Inflammatory macrophage (primary cell): ENCODE measurements at regions not wholly inside any gene's neighbourhood (a gene's known extent, or its start where the extent isn't known, plus 50 kb on each side); places are given as distances from the start of the nearest gene placed in this dataset.
"Not testable (repeated sequence)": the region's sequence is repeated elsewhere in the genome, so short reads cannot be mapped to it uniquely, and the experiment has no call there.

Experiments
- DNase-seq, 2 donors: peaks; one replicate each; pipeline ENCODE4 v3.0.0-alpha.2; 2020 to 2022

DNA sequence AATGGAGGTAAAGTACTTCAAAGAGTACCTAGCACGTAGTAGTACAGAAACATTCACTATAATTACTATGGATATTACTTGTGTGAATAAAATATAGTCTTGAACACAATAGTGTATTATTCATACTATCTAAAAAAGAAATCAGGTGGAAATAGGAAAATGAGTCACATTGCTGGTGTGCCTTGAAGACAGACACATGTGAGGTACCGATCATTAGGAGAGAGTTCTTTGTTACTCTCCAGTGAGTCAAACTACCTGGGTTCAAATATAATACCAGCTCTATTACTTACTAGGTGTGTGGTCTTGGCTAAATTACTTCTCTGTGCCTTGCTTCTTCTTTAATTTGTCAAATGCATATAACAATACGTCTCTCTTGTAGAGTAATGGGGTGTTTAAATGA, 50.8 kb upstream of the BEND6 start:
- DNase-seq, result no peak

- peak; percentile 36 to 41 for DNase-seq
Measured at GRCh38 chr6:56902641-56903464, 52.1 kb upstream of the BEND6 start.

DNA sequence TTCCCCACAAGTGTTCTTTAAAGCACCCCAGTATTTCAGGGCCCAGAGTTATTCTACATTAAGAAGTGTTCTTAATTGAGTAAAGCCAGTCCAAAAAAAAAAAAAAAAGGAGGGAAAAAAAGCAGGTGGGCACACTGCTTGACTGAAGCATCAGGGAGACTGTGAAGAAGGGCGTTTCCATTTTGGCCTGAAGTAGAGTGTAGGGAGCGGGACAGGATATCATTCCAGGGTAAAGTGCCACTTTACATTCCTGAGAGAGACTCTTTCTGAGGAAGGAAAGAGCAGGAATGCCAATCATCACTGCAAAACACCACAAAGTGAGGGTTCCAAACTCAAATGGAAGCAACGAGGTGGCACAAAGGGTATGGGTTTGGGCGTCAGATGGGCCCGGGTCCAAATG, 54.1 kb upstream of the BEND6 start:
- DNase-seq, result no peak

- DNase-seq, result no peak
Measured at GRCh38 chr6:56899753-56900152, 55.2 kb upstream of the BEND6 start.

- no peak for DNase-seq
Measured at GRCh38 chr6:56899311-56899710, 55.6 kb upstream of the BEND6 start.

GRCh38 chr6:56897789-56898529, 56.9 kb upstream of the BEND6 start:
- no peak for DNase-seq

GRCh38 chr6:56891754-56892153, 63.2 kb upstream of the BEND6 start:
- DNase-seq, result no peak

GRCh38 chr6:56890683-56891429, 64.1 kb upstream of the BEND6 start:
- DNase-seq, result peak; percentile 65 to 71

- no peak for DNase-seq
Measured at GRCh38 chr6:56890066-56890465, 64.8 kb upstream of the BEND6 start.

- DNase-seq, result no peak
Measured at GRCh38 chr6:56889492-56889891, 65.4 kb upstream of the BEND6 start.

DNA sequence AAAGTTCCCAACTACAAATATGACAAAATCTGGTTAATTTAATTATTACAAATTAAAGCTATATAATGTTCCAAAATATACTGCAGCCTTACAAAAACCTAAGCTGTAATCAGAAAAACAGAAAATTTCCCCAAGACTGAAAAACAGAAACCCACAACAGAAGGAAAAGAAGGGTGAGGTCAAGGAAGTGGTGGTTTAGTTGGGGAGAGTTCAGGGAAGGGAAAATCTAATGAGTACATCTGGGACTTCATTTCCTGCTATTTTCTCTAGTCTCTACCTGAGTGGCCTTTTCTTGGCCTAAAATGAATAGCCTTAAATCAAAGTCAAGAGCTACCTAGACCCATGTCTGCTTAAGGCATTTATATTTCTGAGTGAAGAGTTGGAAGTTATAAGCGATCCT, 66.2 kb upstream of the BEND6 start:
- DNase-seq, result no peak

- no peak for DNase-seq
Measured at GRCh38 chr6:56887086-56887485, 67.8 kb upstream of the BEND6 start.

DNA sequence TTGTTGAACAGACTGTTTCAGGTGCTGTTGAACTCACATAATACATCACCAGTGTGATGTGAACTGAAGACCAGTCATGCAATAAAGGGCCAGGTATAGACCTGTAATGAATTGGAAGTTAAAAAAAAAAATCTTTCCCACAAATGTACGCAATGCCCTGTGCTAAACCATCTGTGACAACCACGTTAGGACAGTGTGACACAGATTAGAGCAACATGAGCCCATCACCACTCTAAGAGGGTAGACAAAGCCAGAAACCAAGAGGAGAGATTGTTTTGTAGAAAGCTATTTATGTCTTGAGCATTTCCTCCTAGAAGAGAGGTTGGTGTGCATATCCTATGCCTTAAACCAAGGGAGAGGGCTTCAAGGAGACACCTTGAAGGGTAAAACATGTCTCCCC, 77.0 kb upstream of the BEND6 start:
- DNase-seq, result no peak

- DNase-seq, result no peak
Measured at GRCh38 chr6:56875961-56876360, 78.9 kb upstream of the BEND6 start.

DNA sequence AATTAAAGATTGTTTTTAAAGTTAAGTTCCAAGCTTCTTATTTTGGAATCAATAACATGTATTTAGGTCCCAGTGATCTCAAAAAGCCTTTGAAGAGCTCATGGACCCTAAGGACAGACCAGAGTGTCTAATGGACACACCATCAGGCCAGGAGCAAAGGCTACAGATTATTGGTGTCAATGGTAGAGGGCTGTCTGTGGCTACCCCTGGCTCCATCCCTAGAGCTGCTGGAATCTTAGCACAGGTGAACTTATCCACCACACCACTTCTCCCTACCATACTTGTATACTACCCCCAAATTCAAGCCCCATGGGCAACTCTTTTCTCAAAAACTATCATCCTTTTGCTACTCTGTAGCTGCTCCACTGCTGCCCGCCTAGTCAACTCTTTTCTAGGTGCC, 79.4 kb upstream of the BEND6 start:
- no peak for DNase-seq

DNA sequence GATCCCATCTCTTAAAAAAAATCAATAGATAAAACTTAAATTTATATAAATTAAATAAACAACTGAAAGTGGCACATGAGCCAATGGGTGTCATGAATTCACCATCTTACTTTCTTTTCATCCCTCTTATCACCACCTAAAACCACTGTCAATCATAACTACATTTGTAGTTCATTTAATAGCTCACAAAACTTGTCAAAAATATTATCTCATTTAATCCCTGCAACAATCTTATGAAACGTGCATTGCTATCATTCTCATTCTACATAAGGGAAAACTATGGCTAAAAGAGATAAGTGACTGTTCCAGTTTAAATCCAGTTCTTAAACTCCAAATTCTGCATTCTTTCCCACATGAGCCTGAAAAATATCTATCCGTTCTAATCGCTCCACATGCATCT, 80.6 kb upstream of the BEND6 start:
- DNase-seq, result no peak

DNA sequence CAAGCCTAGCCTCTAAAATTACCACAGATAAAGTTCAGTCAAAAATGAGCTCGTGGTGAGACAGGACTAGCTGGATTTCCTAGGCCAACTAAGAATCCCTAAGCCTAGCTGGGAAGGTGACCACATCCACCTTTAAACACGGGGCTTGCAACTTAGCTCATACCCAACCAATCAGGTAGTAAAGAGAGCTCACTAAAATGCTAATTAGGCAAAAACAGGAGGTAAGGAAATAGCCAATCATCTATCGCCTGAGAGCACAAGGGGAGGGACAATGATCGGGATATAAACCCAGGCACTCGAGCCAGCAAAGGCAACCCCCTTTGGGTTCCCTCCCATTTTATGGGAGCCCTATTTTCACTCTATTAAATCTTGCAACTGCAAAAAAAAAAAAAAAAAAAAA, 84.9 kb upstream of the BEND6 start:
- DNase-seq, result not testable (repeated sequence)

DNA sequence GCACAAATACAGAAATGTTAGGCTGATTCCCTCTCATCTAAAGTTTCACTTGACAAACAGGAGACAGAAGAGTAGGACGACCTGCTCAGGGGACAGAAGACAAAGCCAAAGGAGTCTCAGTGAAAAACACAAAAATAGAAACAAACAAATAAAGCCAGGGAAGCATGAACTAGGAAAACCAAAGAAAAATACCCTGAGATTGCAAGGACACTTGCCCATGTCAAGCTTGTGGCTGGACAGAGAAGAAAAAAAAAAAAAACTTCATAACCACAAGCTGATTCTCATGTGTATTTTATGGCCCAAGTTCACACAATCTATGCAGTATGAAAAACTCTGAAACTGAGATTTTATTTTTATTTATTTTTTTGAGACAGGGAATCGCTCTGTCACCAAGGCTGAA, 85.6 kb upstream of the BEND6 start:
- no peak for DNase-seq

DNA sequence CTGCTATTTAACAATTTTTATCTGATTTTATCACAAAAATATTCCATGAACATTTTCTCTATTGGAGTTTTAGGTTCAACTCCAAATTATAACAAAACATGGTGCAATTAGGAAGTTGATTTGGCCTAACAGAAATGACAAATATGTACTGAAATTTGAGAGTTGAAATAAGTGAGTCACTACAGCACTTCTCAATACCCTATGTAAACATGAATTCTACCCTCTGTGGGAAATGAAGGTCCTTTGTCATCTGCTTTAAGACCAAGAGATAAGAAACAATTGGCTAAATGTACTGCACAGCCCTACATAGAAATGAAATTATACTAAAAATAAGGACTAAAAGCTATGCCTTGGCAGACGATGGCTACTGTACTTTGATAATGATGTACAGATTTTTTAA, 86.2 kb upstream of the BEND6 start:
- no peak for DNase-seq

DNA sequence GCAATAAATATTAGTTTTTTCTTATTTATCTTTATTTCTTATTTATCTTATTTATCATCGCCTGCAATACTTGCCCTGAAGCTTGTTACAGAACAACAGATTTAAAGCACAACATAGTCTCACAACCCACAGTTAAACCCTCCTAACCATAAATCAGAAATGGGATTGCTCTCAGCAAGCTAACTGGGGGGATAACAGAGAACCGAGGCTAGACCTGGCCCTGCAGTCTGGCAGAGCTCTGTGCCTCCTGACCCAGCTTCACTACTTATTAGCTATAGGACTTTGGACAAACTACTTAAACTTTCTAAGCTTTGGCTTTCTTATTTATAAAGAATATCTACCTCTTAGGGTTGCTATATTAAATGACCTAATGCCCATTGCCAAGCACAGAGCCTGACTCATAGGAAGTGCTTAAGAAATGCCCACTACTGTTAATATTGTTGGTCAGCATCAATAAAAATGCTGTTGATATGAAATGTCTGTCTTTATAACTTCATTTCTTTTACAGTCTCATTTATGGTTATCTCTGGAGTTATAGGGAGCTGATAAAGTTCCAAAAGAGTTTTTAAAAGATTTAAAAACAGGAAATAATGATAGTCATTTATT, 87.9 kb upstream of the BEND6 start:
- DNase-seq, result peak in 1 of 2 donors; percentile 14

DNA sequence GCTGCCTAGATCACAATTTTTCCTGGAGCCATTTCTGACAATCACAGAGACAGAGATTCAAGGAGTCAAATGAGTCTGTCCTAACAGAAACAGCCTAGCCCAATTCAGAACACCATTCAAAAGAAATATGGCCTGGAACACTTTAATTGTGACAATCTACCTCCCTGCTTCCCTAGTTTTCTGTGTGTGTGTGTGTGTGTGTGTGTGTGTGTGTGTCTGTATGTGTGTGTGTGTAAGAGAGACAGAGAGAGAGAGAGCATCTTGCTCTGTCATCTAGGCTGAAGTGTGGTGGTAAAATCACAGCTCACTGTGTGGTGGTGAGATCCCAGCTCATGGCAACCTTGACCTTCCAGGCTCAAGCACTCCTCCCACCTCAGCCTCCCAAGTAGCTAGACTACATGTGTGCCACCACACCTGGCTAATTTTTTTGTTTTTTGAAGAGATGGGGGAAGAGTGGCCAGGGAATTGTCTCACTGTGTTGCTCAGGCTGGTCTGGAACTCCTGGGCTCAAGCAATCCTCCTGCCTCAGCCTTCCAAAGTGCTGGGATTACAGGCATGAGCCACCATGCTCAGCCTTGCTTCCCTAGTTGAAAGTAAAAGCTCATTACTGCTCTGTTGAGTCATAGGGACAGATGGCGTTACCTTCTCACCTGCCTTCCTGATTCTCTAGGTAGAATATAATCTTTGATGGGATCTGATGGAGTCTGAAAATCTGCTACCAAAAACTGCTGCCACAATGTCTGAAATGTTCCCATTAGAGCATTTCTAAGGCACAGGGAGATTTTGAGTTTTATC, 89.6 kb upstream of the BEND6 start:
- no peak for DNase-seq

DNA sequence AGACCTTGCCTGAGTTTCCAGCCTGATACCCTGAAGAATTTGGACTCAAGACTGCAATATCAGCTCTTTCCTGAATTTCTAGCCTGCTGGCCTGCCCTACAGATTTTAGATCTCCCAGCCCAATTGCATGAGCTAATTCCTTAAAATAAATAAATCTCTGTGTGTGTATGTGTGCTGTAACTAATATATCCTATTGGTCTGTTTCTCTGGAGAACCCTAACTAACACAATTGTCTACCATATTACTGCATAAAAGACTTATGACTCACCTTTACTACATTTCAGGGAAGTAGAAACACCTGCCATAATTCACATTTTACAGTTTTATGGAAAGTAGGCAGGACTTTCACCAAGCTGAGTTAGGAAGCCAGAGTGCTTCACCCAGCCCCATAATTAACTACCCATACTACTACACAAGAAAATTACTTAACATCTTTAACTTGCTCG, 90.7 kb upstream of the BEND6 start:
- no peak for DNase-seq
